ENCODE measurements at regions not wholly inside any gene's neighbourhood (a gene's known extent, or its start where the extent isn't known, plus 50 kb on each side); places are given as distances from the start of the nearest gene placed in this dataset.
"Not testable (repeated sequence)": the region's sequence is repeated elsewhere in the genome, so short reads cannot be mapped to it uniquely, and the experiment has no call there.

DNA sequence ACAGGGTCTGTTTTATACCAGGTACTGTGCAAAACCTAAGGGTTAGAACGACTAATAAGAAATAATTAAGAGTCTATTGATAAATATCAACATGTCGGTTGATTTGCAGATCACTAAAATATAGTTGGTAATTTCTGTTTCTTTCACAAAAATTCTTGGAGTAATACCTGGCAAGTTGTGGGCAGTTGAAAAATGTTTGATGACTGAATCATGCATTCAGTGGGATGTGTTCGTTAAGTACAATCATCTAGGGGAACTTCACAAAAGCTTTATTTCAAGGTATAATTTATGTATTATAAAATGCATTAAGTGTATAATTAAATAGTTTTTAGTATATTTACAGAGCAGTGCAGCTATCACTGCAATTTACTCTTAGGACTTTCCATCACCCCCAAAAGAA is 120.0 kb downstream of the KCNA5 start:
- in situ Hi-C loops (cut with MboI; ENCODE audit: low sequenced_read_pairs) = no loop called here

DNA sequence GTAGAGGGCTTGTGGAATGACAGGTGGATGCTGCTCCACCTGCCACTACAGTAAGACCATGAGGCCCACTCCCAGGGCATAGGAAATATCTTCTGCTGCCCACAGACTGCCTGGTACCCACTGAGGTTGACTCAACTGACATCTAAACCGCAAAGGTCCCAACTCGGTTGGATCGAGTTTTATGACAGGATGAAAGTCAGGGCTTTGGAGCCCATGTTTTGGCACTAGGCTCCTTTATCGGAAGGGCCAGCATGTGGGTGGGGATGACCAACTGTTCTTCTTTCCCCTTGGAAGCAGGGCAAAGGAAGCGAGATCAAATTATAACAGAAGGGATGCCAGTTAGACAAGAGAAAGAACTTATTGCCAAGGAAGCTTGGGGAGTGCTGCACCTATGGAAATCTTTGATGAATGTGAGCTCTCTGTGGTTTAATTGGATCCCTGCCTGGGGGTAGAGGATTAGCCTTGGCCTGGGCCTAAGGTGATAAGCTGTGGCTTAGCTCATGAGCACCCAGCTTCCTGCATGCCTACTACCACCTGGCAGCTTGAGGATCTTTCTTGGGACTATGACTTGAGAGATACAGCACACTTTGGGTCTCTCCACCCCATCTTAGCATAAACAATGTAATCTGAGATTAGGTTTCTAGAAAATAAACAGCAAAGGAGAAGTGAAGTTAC is 121.8 kb downstream of the KCNA5 start:
- in situ Hi-C loops (cut with MboI; ENCODE audit: low sequenced_read_pairs) = no loop called here

DNA sequence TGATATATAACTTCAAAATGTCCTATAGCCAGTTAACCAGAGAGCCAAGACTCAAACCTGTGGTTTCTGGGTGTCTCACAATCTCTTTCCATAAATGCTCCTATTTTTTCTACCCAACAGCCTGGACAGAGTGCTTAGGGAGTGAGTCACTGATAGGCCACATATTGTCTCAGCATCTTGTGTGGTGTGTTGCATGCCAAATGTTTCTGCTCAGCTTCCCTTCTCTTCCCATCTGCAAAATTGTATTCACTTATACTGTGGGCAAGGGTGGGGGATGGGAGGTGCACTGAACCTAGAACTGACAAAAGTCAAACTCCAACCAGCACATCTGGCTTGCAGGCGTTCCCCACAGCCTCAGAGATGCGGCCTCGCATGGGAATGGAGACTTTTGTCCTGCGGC is 123.3 kb downstream of the KCNA5 start:
- in situ Hi-C loops (cut with MboI; ENCODE audit: low sequenced_read_pairs) = no loop called here

DNA sequence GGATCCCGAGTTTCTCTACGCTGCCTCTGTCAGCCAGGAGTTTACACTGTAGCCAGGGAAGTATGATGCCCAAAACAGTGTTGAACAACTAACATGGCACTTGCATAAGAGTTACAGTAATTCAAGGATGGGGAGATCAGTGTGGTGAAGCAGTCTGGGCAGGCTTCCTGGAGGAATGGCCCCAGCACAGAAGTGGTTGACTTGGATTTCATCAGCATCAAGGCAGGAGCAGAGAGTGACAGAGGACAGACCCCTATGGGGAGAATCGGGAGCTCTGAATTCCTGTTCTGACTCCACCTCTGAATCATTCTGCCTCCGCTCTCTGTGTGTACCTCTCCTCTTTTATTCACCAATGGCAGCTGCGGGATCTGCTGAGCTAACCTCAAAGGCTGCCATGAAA is 124.5 kb downstream of the KCNA5 start:
- in situ Hi-C loops (cut with MboI; ENCODE audit: low sequenced_read_pairs) = no loop called here

DNA sequence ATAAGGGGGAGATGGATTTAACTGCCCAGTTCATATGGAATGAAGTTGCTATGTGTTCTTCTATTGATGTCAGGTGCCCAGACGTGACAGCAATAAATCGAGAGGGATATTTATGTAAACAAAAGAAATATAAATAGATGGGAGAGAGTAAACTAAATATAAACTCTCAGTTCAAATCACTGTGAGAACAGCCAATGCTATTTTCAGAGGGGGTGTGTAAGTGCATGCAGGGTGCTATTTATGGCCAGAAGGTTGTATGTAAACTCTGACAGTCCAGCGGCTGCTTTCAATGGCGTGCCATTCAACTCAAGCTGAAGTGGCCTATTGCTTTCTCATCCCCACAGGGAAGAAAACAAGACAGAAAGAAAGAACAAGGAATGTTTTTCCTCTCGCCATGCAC is 127.2 kb downstream of the KCNA5 start:
- in situ Hi-C loops (cut with MboI; ENCODE audit: low sequenced_read_pairs) = no loop called here

DNA sequence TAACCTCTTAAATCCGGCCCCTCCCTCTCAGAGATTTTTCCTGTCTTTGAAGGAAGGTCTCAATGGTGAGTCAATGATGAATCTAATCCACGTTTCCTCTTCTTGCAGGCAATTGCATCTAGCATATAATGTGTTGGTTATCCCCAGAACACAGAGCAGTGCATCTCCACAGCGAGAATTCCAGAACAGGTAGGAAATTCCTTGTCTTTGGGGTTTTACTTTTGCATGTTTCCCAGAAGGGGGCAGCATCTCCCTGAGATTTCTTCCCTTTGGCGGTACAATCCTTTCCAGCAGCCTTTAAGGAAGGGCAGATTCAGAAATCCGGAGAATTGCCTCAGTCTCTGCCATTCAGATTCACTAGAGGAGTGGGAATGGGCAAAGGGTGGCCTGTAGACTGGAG is 128.0 kb downstream of the KCNA5 start:
- in situ Hi-C loops (cut with MboI; ENCODE audit: low sequenced_read_pairs) = no loop called here

DNA sequence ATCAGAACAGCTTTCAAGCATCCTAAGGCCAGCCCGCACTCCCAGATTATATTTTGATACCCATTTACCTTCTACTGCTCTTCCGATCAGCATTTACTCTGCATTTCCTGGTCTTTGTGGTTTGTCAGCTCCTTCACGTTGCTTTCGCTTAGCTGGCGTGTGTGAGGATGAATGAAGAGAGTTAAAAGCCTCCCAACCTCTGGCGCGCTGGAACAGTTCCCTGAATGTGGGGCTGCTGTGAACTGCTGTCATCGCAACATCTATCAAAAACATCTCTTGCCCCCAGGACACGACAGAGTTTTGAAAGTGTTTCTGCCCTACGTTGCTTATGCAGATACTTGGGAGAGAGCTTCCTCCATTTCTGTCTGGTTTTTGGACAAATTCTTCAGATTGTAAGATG is 129.2 kb downstream of the KCNA5 start:
- in situ Hi-C loops (cut with MboI; ENCODE audit: low sequenced_read_pairs) = no loop called here

DNA sequence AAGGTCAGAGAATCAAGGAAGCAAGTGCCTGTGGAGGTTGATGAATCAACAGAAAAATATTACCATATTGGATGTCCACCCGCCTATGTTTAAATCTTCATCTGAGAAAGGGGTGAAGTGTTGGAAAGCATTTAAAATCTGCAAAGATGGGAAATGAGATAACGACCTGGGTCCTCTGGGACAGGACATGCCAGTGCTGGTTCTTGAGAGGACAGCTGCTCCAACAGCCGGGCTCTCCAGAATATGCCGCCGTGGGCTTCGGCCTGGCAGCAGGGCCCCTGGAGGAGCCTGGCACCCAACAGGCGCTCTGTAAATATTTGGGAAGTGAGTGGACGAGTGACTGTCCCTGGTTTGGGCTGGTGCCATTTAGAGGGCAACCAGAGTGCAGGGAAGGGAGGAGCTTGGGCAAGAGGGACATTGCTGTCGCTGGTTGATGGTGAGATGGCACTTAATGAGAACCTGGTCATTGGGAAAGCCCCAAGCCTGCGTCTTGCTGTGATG is 129.9 kb downstream of the KCNA5 start:
- in situ Hi-C loops (cut with MboI; ENCODE audit: low sequenced_read_pairs) = no loop called here

DNA sequence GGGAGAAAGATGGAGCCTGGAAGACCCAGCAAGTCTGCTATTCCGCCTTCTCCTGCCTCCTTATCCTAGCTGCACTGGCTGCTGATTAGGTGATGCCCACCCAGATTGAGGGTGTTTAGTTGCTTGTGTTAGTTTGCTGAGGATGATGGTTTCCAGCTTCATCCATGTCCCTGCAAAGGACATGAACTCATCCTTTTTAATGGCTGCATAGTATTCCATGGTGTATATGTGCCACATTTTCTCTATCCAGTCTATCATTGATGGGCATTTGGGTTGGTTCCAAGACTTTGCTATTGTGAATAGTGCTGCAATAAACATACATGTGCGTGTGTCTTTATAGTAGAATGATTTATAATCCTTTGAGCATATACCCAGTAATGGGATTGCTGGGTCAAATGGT is 131.7 kb downstream of the KCNA5 start:
- in situ Hi-C loops (cut with MboI; ENCODE audit: low sequenced_read_pairs) = not testable (repeated sequence)

DNA sequence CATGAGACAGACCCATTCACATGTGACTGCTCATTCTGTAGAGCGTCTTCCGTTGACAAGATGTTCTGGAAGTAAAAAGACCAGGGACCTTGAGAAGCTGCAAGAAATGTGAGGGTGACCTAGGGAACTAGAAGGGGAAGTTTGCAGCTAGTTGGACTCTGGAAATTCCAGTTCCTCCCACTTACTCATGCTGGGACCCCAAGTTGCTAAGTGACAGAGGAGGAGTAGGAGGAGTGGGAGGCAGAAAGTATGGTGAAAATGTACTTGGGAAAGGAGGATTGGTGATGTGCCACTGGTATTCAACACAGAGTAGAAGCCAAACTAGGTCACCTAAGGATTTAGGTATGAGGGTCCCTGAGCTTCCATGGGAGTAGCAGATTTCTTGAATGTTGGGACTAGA is 132.4 kb downstream of the KCNA5 start:
- in situ Hi-C loops (cut with MboI; ENCODE audit: low sequenced_read_pairs) = no loop called here

DNA sequence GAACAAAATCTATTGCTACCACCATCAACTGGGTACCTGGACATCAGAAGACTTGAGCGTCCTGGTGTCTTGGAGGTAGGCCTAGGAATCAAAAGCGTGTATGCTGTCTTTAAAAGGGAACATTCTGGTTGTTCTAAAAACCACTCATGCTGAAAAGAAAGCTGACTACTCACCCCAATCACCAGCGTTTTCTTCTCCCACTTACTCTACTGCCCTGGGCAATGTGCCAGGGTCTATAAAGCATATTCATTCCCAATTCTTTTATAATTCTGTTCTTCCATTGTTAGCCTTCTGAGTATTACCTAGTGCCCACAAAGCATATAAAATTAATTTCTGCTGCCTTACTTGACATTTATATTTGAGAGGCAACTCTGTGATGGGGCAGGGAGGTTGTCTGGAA is 133.4 kb downstream of the KCNA5 start:
- in situ Hi-C loops (cut with MboI; ENCODE audit: low sequenced_read_pairs) = no loop called here

DNA sequence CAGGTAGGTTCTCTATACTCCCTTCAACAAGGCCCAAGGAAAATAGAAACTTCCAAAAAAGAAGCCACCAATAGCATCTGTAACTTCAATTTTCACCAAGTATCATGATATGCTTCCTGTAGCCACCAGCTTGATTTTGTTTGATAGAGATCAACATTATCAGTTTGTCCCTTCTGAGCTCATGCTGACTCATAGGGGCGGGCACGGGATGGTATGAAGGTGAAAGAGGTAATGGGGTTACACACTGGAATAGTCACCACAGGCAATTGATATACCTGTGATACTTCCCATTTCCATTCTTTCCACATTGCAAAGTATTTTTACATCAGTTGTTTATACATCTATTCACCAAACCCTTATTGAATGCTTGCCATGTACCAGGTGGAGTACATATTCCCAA is 134.1 kb downstream of the KCNA5 start:
- in situ Hi-C loops (cut with MboI; ENCODE audit: low sequenced_read_pairs) = no loop called here

DNA sequence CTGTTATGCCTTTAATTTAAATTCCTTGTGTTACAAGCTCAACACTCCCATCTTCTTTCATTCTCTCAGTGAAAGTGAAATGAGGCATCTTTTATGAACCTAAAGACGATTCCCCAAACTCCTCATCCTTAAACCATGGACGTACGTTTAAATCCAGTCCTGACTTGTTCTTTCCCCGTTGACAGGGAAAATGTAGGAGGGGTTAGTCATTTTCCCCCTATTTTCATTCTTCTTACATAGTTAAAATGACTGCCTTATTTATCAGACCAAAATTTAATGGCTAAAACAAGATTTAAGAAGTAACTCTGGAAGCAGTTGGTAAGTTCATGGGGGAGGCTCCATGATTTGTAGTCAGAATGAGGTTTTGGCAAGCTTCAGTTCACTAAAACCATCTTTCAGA is 134.9 kb downstream of the KCNA5 start:
- in situ Hi-C loops (cut with MboI; ENCODE audit: low sequenced_read_pairs) = no loop called here

DNA sequence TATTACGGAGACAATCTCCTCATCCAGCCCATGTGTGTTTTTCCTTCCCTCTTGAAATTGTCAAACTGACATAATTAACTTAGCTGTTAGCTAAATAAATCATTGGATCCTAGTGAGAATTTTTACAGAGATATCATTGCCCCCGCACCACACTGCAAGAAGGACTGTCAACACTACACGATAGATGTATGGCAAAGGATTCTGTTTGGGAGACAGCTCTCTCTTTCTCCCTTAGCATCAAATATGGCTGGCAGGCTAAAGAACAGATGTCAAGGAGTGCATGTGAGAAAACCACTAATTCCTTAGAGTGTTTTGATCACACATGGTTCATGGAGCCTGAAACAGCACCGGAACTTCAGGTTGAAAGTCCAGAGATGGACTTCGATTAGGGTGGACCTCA is 136.8 kb downstream of the KCNA5 start:
- in situ Hi-C loops (cut with MboI; ENCODE audit: low sequenced_read_pairs) = no loop called here

DNA sequence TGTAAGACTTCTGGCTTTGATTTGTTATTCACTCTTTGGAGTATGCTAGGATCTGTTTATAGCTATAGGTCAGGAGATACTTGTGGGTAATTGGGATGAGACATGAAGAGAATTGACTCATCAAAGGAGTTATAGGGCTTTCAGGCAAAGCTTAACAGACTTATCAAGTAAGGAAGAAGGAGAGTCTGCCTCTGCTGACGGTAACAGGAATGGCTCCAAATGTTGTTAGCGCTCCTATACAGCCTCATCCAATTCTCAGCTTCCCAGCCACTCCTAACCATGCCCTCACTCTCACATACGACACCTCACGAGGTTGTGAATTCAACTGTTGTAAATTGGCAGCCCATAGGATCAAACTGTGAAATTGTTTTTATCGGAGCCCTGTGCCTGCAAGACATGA is 140.5 kb downstream of the KCNA5 start:
- in situ Hi-C loops (cut with MboI; ENCODE audit: low sequenced_read_pairs) = no loop called here

DNA sequence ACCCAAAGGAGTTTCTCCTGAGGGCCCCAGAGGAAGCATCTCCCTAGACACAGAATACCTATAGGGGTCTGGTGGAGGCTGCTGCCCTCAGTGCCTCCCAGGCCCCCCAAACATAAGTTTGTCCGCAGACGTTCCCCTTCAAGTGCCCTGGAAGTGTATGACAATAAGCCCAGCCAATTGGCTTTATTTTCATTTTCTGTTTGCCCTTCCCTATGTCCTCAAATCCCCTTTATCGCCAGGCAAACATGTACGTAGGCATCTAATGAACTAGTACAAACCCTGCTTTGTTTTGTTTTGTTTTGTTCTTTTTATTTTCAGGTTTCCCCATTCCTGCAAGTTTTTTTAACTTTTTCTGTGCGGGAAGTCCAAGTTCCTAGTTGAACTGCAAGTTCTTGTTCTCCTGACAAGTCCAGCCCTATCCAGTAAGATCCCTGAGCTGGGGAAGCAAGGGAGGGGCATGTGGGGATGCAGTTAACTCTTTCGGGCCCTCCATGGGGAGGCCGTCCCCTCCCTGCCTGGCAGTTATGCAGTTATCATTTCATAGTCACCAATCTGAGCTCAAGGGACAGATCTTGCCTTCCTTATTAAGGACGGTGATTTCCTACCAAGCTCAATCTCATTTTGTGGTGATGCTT is 141.9 kb downstream of the KCNA5 start:
- in situ Hi-C loops (cut with MboI; ENCODE audit: low sequenced_read_pairs) = no loop called here

DNA sequence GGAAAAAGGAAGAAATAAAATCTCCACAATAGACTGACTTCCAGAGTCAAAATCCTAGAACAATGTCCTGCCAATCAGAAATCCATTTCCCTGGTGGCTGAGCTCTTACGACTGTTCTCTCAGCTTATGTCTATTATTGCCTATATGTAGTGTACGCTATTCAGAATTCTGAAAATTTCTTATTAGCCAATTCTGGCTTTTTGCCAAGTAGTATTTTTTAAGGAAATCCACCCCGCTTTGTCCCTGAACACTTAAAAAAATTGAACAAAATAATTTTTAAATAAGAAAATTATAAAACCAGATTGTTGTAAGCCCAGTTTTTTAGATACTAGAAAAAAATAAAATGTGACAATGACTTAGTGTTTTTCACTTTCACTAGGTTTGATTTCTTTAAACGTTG is 143.0 kb downstream of the KCNA5 start:
- in situ Hi-C loops (cut with MboI; ENCODE audit: low sequenced_read_pairs) = no loop called here

DNA sequence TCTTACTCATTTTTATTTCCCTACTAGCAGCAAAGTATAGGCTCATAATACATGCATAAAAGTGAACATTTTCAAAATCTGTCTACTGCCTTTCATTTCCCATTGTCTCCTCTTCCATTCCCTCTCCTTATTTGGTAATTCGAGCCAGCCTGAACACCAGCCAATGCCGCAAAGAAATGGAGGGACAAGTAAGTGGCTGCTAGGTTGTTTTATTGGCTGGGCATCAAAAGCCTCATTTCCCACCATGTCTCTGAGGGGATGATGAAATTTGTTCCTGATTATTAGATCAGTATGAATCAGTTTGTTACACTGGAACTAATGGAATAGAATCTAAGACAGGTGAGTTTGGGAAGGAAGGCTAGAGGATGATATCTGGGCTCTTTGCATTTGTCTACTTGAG is 143.5 kb downstream of the KCNA5 start:
- in situ Hi-C loops (cut with MboI; ENCODE audit: low sequenced_read_pairs) = no loop called here

DNA sequence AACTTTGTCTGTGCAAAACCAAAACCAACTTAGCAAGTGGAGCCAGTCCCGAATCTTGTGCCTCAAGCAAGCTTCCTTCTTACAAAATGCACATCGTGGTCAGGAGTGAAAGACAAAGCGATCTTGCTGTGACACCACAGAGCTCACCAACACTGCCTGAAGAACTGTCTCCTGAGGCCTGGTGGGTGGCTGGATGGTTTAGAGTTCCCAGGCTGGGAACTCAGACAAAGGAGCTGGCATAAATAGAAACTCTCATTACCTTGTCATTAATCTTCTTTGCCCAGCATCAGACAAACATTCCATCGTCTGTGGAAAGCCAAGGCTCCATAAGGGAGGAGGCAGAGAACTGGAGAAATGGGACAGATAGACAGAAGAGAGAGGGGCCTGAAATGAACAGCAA is 144.8 kb downstream of the KCNA5 start:
- in situ Hi-C loops (cut with MboI; ENCODE audit: low sequenced_read_pairs) = no loop called here

DNA sequence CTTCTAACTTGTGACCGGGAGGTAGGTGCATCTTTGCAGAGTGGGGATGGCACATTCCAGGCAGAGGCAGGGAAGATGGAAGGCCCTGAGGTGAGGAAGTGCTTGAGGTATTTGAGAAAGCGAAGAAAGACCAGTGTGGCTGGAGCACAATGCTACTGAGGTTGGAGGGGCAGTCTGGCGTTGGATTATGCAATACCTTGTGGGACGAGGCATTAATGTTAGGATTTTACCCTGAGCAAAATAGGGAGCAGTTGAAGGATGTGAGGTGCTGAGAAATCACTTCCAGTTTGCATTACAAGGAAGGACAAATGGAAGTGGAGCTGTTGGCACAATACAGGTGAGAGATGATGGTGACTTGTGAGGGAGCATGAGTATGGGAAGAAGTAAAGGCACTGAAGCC is 145.5 kb downstream of the KCNA5 start:
- in situ Hi-C loops (cut with MboI; ENCODE audit: low sequenced_read_pairs) = no loop called here

DNA sequence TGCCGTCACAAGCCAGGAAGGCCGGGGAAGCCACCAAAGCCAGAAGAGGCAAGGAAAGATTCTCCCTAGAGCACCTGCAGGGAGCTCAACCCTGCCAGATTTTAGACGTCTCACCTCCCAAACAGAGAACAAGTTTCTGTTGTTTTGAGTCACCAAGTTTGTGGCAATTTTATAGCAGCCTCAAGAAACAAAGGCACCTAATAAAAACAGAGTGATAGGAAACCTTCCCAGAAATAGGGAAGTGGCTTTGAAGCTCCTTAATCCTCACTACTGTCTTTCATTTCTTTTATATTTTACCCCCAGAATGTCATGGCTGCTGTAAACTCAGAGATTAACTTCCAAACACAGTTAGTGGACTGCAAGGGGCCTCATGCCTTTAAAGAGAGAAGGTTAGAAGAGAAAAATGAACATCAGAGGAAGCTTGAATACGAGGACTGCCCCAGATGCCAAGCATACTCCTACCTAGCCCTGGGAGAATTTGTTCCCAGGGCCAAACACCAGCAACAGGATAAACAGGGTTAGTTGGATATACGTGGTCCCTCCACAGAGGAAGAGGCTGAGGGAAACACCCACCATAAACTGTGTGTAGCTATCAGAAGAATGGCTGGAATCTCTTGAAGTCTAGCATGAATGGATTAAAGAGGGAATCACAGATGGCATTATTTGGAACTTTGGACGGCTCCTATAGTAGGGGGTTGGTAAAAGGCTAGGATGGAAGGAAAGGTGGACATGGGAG is 148.3 kb downstream of the KCNA5 start:
- in situ Hi-C loops (cut with MboI; ENCODE audit: low sequenced_read_pairs) = no loop called here

DNA sequence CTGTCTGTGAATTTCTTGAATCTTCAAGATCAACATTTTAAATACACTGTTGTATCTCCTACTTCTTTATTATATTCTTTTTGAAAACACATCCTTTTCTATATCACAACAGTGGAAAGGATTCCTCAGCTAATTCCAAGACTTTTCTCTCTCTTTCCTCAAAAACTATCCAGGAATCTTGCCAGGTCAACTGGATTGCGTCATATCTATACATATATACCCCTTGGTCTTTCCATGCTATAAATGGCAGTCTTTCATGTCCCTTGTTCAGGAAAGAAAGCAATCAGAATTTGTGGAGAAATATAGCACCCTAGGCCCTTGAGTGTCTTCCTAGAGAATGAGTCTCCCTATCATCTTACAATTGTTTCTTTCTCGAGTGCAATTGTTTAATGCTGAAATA is 149.0 kb downstream of the KCNA5 start:
- in situ Hi-C loops (cut with MboI; ENCODE audit: low sequenced_read_pairs) = no loop called here

Data from HL-60/S4 treated with retinoic acid at 250 ng/mL for 4 days and 3 days (cell line).